ENCODE measurements at regions not wholly inside any gene's neighbourhood (a gene's known extent, or its start where the extent isn't known, plus 50 kb on each side); places are given as distances from the start of the nearest gene placed in this dataset.

DNA sequence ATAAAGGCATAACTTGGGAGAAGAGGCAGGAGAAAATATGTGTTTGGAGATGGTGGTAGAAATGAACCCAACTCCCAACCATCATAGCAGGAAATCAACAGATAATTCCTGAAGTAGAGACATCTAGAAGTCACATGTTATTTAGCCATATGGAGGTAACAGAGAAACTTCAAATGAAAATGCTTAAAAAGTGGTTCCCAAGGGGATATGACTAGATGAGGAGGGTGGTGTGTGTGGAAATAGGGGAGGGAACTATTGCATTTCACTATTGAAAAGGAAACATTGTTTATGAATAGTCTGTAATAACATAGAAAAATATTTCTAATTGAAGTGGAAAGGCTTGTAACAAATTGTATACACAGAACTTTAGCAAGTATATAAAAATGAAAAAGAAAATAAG is 412.0 kb downstream of the SHISA9 start:
- no peak for DNase-seq
- Histone ChIP-seq H3K9me3 (no peaks in the 10 kb centered on the region), H3K27me3 (no peaks in the 10 kb centered on the region), H3K27ac (no peak overlapping the region), H3K4me1 (no peaks in the 10 kb centered on the region), H3K36me3 (no peaks in the 10 kb centered on the region), H3K4me3 (no peak overlapping the region)
- no peak for ATAC-seq (ENCODE audit: low FRiP score in 2 of 2)
- no peak for TF ChIP-seq POLR2A (IDR thresholded peaks at IDR 0.05)
- no peak for TF ChIP-seq POLR2AphosphoS5 (IDR thresholded peaks at IDR 0.05)
- TF ChIP-seq EP300 (IDR thresholded peaks at IDR 0.05), result no peak
- TF ChIP-seq, protein P1, sequence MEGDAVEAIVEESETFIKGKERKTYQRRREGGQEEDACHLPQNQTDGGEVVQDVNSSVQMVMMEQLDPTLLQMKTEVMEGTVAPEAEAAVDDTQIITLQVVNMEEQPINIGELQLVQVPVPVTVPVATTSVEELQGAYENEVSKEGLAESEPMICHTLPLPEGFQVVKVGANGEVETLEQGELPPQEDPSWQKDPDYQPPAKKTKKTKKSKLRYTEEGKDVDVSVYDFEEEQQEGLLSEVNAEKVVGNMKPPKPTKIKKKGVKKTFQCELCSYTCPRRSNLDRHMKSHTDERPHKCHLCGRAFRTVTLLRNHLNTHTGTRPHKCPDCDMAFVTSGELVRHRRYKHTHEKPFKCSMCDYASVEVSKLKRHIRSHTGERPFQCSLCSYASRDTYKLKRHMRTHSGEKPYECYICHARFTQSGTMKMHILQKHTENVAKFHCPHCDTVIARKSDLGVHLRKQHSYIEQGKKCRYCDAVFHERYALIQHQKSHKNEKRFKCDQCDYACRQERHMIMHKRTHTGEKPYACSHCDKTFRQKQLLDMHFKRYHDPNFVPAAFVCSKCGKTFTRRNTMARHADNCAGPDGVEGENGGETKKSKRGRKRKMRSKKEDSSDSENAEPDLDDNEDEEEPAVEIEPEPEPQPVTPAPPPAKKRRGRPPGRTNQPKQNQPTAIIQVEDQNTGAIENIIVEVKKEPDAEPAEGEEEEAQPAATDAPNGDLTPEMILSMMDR (IDR thresholded peaks at IDR 0.05), result no peak

GRCh38 chr16:13314633-13315032 is 413.2 kb downstream of the SHISA9 start:
- Histone ChIP-seq H3K9me3 (no peaks in the 10 kb centered on the region), H3K27me3 (no peaks in the 10 kb centered on the region), H3K27ac (no peak overlapping the region), H3K4me3 (no peak overlapping the region), H3K4me1 (no peaks in the 10 kb centered on the region), H3K36me3 (no peaks in the 10 kb centered on the region)
- ATAC-seq (ENCODE audit: low FRiP score in 2 of 2) (no peak), DNase-seq (no peak)
- 49 to 63% methylated on average over 2 of the region's 2 CpGs for WGBS, 2 donors
- TF ChIP-seq EP300 (IDR thresholded peaks at IDR 0.05) (no peak), POLR2A (IDR thresholded peaks at IDR 0.05) (no peak), POLR2AphosphoS5 (IDR thresholded peaks at IDR 0.05) (no peak)
- TF ChIP-seq, protein P1 (IDR thresholded peaks at IDR 0.05), result no peak

- Histone ChIP-seq H3K4me3 (no peak overlapping the region), H3K4me1 (no peaks in the 10 kb centered on the region), H3K36me3 (no peaks in the 10 kb centered on the region), H3K27ac (no peak overlapping the region), H3K9me3 (no peaks in the 10 kb centered on the region), H3K27me3 (no peaks in the 10 kb centered on the region)
- TF ChIP-seq EP300 (IDR thresholded peaks at IDR 0.05), result no peak
- no peak for TF ChIP-seq POLR2A (IDR thresholded peaks at IDR 0.05)
- no peak for TF ChIP-seq POLR2AphosphoS5 (IDR thresholded peaks at IDR 0.05)
- TF ChIP-seq, protein P1 (IDR thresholded peaks at IDR 0.05), result no peak
- 40 to 46% methylated on average over 5 of the region's 5 CpGs for WGBS, 2 donors
- ATAC-seq (ENCODE audit: low FRiP score in 2 of 2) (no peak), DNase-seq (no peak)
These were observed 414.4 kb downstream of the SHISA9 start for GRCh38 chr16:13315642-13316427.

GRCh38 chr16:13322336-13322735 is 420.9 kb downstream of the SHISA9 start:
- 46 to 55% methylated on average over 2 of the region's 2 CpGs for WGBS, 2 donors
- TF ChIP-seq, protein P1 (IDR thresholded peaks at IDR 0.05), result no peak
- TF ChIP-seq EP300 (IDR thresholded peaks at IDR 0.05), result no peak
- TF ChIP-seq POLR2A (IDR thresholded peaks at IDR 0.05), result no peak
- no peak for TF ChIP-seq POLR2AphosphoS5 (IDR thresholded peaks at IDR 0.05)
- DNase-seq, result no peak

DNA sequence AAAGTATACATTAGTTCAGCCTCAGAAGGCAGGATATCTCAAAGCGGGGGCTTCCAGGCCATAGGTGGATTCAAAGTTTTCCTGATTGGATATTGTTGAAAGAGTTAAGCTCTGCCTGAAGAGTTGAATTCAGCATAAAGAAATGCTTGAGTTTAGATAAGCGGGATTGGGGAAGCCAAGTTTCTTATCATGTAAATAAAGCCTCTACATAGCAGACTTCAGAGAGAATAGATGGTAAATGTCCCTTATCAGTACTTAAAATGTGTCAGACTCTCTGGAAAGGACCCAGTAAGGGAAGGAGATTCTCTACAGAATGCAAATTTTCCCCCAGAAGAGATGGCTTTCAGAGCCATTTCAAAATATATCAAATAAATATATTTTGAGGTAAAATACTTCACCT is 423.5 kb downstream of the SHISA9 start:
- WGBS, 2 donors, result 62 to 72% methylated on average over 2 of the region's 2 CpGs
- TF ChIP-seq POLR2AphosphoS5 (IDR thresholded peaks at IDR 0.05) (no peak), POLR2A (IDR thresholded peaks at IDR 0.05) (no peak), EP300 (IDR thresholded peaks at IDR 0.05) (no peak)
- TF ChIP-seq, protein P1 (IDR thresholded peaks at IDR 0.05), result no peak
- ATAC-seq (ENCODE audit: low FRiP score in 2 of 2), result no peak

More at GRCh38 chr16:13322336-13322735, 420.9 kb downstream of the SHISA9 start:
- no peaks in the 10 kb centered on the region for H3K4me1 ChIP-seq
- H3K9me3 ChIP-seq, result no peaks in the 10 kb centered on the region
- no peaks in the 10 kb centered on the region for H3K36me3 ChIP-seq
- no peak overlapping the region for H3K27ac ChIP-seq
- ATAC-seq (ENCODE audit: low FRiP score in 2 of 2), result no peak
- no peaks in the 10 kb centered on the region for H3K27me3 ChIP-seq
- no peak overlapping the region for H3K4me3 ChIP-seq

More for the DNA sequence above, 423.5 kb downstream of the SHISA9 start:
- no peaks in the 10 kb centered on the region for H3K36me3 ChIP-seq
- no peaks in the 10 kb centered on the region for H3K9me3 ChIP-seq
- H3K27ac ChIP-seq, result no peak overlapping the region
- H3K27me3 ChIP-seq, result no peaks in the 10 kb centered on the region
- H3K4me1 ChIP-seq, result no peaks in the 10 kb centered on the region
- DNase-seq, result no peak
- no peak overlapping the region for H3K4me3 ChIP-seq

Measured in upper lobe of left lung (tissue), 6 donors.